Left renal pelvis (tissue), 4 donors: ENCODE measurements at regions not wholly inside any gene's neighbourhood (a gene's known extent, or its start where the extent isn't known, plus 50 kb on each side); places are given as distances from the start of the nearest gene placed in this dataset.
"Not testable (repeated sequence)": the region's sequence is repeated elsewhere in the genome, so short reads cannot be mapped to it uniquely, and the experiment has no call there.

Experiments used
- DNase-seq, 4 donors: peaks; one replicate each; pipeline ENCODE4 v3.0.0-alpha.2; 2013; ENCODE audit warnings: low read depth in 4 of 4, low spot score in 3 of 4

GRCh38 chr1:115456441-115456961 is 118.5 kb upstream of the NGF start:
- DNase-seq = no peak

- no peak for DNase-seq
Measured at GRCh38 chr1:115454837-115455511, 116.9 kb upstream of the NGF start.

- no peak for DNase-seq
Measured at GRCh38 chr1:115453666-115454065, 115.6 kb upstream of the NGF start.

GRCh38 chr1:115452600-115453329 is 114.7 kb upstream of the NGF start:
- no peak for DNase-seq

GRCh38 chr1:115450501-115451040 is 112.5 kb upstream of the NGF start:
- DNase-seq = no peak

- no peak for DNase-seq
Measured at GRCh38 chr1:115448282-115449044, 110.4 kb upstream of the NGF start.

- DNase-seq = no peak
Measured at GRCh38 chr1:115447672-115448071, 109.6 kb upstream of the NGF start.

GRCh38 chr1:115445090-115445489 is 107.0 kb upstream of the NGF start:
- DNase-seq = no peak

GRCh38 chr1:115440733-115441132 is 102.7 kb upstream of the NGF start:
- no peak for DNase-seq

- DNase-seq = not testable (repeated sequence)
Measured at GRCh38 chr1:115439520-115439919, 101.5 kb upstream of the NGF start.

- DNase-seq = no peak
Measured at GRCh38 chr1:115437196-115437595, 99.1 kb upstream of the NGF start.

GRCh38 chr1:115436596-115436995 is 98.5 kb upstream of the NGF start:
- no peak for DNase-seq

GRCh38 chr1:115433483-115433882 is 95.4 kb upstream of the NGF start:
- no peak for DNase-seq

- no peak for DNase-seq
Measured at GRCh38 chr1:115432061-115432460, 94.0 kb upstream of the NGF start.

GRCh38 chr1:115430441-115431158 is 92.6 kb upstream of the NGF start:
- no peak for DNase-seq

- no peak for DNase-seq
Measured at GRCh38 chr1:115429884-115430283, 91.8 kb upstream of the NGF start.

- no peak for DNase-seq
Measured at GRCh38 chr1:115429241-115429640, 91.2 kb upstream of the NGF start.

- no peak for DNase-seq
Measured at GRCh38 chr1:115428676-115429075, 90.6 kb upstream of the NGF start.

- DNase-seq = no peak
Measured at GRCh38 chr1:115428256-115428655, 90.2 kb upstream of the NGF start.

- DNase-seq = no peak
Measured at GRCh38 chr1:115426956-115427355, 88.9 kb upstream of the NGF start.
